ENCODE measurements at regions not wholly inside any gene's neighbourhood (a gene's known extent, or its start where the extent isn't known, plus 50 kb on each side); places are given as distances from the start of the nearest gene placed in this dataset.

GRCh38 chr12:97638739-97639138, 176.1 kb downstream of the RMST start:
- no peak for TF ChIP-seq EZH2phosphoT487 (IDR thresholded peaks at IDR 0.05; ENCODE audit: borderline replicate concordance, low read depth)
- TF ChIP-seq POLR2AphosphoS5 (IDR thresholded peaks at IDR 0.05; ENCODE audit: low read depth, low read length), result no peak
- TF ChIP-seq NFIC (IDR thresholded peaks at IDR 0.05; ENCODE audit: borderline replicate concordance), result no peak
- TF ChIP-seq MXI1 (IDR thresholded peaks at IDR 0.05; ENCODE audit: low read depth, low read length), result no peak
- TF ChIP-seq, protein P1, sequence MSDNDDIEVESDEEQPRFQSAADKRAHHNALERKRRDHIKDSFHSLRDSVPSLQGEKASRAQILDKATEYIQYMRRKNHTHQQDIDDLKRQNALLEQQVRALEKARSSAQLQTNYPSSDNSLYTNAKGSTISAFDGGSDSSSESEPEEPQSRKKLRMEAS (IDR thresholded peaks at IDR 0.05; ENCODE audit: low read depth), result no peak
- TF ChIP-seq, protein P2, sequence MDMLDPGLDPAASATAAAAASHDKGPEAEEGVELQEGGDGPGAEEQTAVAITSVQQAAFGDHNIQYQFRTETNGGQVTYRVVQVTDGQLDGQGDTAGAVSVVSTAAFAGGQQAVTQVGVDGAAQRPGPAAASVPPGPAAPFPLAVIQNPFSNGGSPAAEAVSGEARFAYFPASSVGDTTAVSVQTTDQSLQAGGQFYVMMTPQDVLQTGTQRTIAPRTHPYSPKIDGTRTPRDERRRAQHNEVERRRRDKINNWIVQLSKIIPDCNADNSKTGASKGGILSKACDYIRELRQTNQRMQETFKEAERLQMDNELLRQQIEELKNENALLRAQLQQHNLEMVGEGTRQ (IDR thresholded peaks at IDR 0.05; ENCODE audit: borderline replicate concordance, low read depth, low read length), result no peak
- TF ChIP-seq TEAD4 (IDR thresholded peaks at IDR 0.05; ENCODE audit: borderline replicate concordance, insufficient read depth), result no peak

Data from SK-N-SH (cell line).